ENCODE measurements at regions not wholly inside any gene's neighbourhood (a gene's known extent, or its start where the extent isn't known, plus 50 kb on each side); places are given as distances from the start of the nearest gene placed in this dataset.
"Not testable (repeated sequence)": the region's sequence is repeated elsewhere in the genome, so short reads cannot be mapped to it uniquely, and the experiment has no call there.

GRCh38 chr7:145431834-145432233 is 596.0 kb upstream of the TPK1 start:
- H3K27me3 ChIP-seq (ENCODE audit: low read depth) = no peaks in the 10 kb centered on the region
- H3K4me3 ChIP-seq = no peak overlapping the region
- TF ChIP-seq CTCF (IDR thresholded peaks at IDR 0.05; ENCODE audit: borderline replicate concordance) = no peak

GRCh38 chr7:145418481-145418880 is 582.6 kb upstream of the TPK1 start:
- H3K27me3 ChIP-seq (ENCODE audit: low read depth); H3K4me1 ChIP-seq; H3K4me3 ChIP-seq; H3K36me3 ChIP-seq; DNase-seq; intact Hi-C loops (cut with micrococcal nuclease); H3K27ac ChIP-seq (replicated peaks): not testable (repeated sequence)
- H3K9me3 ChIP-seq (replicated peaks) = peaks cover 14% of the 10 kb centered on the region

More at GRCh38 chr7:145431834-145432233, 596.0 kb upstream of the TPK1 start:
- H3K4me1 ChIP-seq = no peaks in the 10 kb centered on the region
- peaks cover 14% of the 10 kb centered on the region for H3K9me3 ChIP-seq (replicated peaks)
- no peak for DNase-seq
- intact Hi-C loops (cut with micrococcal nuclease) = no loop called here
- H3K27ac ChIP-seq (replicated peaks) = no peak overlapping the region
- no peaks in the 10 kb centered on the region for H3K36me3 ChIP-seq

- Histone ChIP-seq H3K36me3 (no peaks in the 10 kb centered on the region), H3K4me1 (no peaks in the 10 kb centered on the region), H3K27ac (replicated peaks) (no peak overlapping the region), H3K9me3 (replicated peaks) (peaks cover 21% of the 10 kb centered on the region), H3K4me3 (no peak overlapping the region), H3K27me3 (ENCODE audit: low read depth) (no peaks in the 10 kb centered on the region)
- DNase-seq = no peak
- no peak for TF ChIP-seq CTCF (IDR thresholded peaks at IDR 0.05; ENCODE audit: borderline replicate concordance)
- intact Hi-C loops (cut with micrococcal nuclease) = no loop called here
Measured at GRCh38 chr7:145411066-145411465, 575.2 kb upstream of the TPK1 start.

GRCh38 chr7:145398758-145399157 is 562.9 kb upstream of the TPK1 start:
- no peak for TF ChIP-seq CTCF (IDR thresholded peaks at IDR 0.05; ENCODE audit: borderline replicate concordance)

GRCh38 chr7:145394126-145394525 is 558.3 kb upstream of the TPK1 start:
- no peaks in the 10 kb centered on the region for H3K27me3 ChIP-seq (ENCODE audit: low read depth)
- no peak for TF ChIP-seq CTCF (IDR thresholded peaks at IDR 0.05; ENCODE audit: borderline replicate concordance)
- H3K27ac ChIP-seq (replicated peaks) = no peak overlapping the region
- no peaks in the 10 kb centered on the region for H3K36me3 ChIP-seq
- intact Hi-C loops (cut with micrococcal nuclease) = no loop called here
- no peak for DNase-seq
- H3K4me3 ChIP-seq = no peak overlapping the region
- no peaks in the 10 kb centered on the region for H3K4me1 ChIP-seq
- H3K9me3 ChIP-seq (replicated peaks) = peaks cover 18% of the 10 kb centered on the region

More at GRCh38 chr7:145398758-145399157, 562.9 kb upstream of the TPK1 start:
- Histone ChIP-seq H3K27ac (replicated peaks) (peak overlapping the region; percentile 33), H3K27me3 (ENCODE audit: low read depth) (no peaks in the 10 kb centered on the region), H3K36me3 (no peaks in the 10 kb centered on the region), H3K9me3 (replicated peaks) (peaks cover 29% of the 10 kb centered on the region), H3K4me1 (no peaks in the 10 kb centered on the region), H3K4me3 (no peak overlapping the region)
- peak; percentile 24 for DNase-seq
- intact Hi-C loops (cut with micrococcal nuclease) = no loop called here

- intact Hi-C loops (cut with micrococcal nuclease) = no loop called here
- H3K9me3 ChIP-seq (replicated peaks) = peaks cover 43% of the 10 kb centered on the region
- TF ChIP-seq CTCF (IDR thresholded peaks at IDR 0.05; ENCODE audit: borderline replicate concordance) = no peak
Measured at GRCh38 chr7:145382762-145383161, 546.9 kb upstream of the TPK1 start.

More at GRCh38 chr7:145382762-145383161, 546.9 kb upstream of the TPK1 start:
- no peak overlapping the region for H3K4me3 ChIP-seq
- no peak for DNase-seq
- H3K4me1 ChIP-seq = no peaks in the 10 kb centered on the region
- no peak overlapping the region for H3K27ac ChIP-seq (replicated peaks)
- H3K27me3 ChIP-seq (ENCODE audit: low read depth) = no peaks in the 10 kb centered on the region
- no peaks in the 10 kb centered on the region for H3K36me3 ChIP-seq
